C4-2B (cell line): ENCODE measurements at regions not wholly inside any gene's neighbourhood (a gene's known extent, or its start where the extent isn't known, plus 50 kb on each side); places are given as distances from the start of the nearest gene placed in this dataset.

Experiments
- CTCF ChIP-seq: fragments of 450-650 bp; conservative IDR thresholded peaks from 2 replicates; pipeline ENCODE4 v1.5.1; 2017; ENCODE audit warnings: mild to moderate bottlenecking
- ZFX ChIP-seq: fragments of 450-650 bp; IDR thresholded peaks from 2 replicates; pipeline ENCODE4 v1.6.1; 2017

GRCh38 chr5:89280103-89281037 lies 397.4 kb upstream of the MEF2C start:
- TF ChIP-seq CTCF (no peak), ZFX (no peak)
